Activated T-helper 9 cell treated with anti-CD3 and anti-CD28 coated beads, Interleukin-2, amount 50 U/mL, for 16 hours (primary cell): ENCODE measurements at regions not wholly inside any gene's neighbourhood (a gene's known extent, or its start where the extent isn't known, plus 50 kb on each side); places are given as distances from the start of the nearest gene placed in this dataset.

ENCODE experiments used
- DNase-seq: peaks from one replicate; pipeline ENCODE4 v3.0.0-alpha.2; 2020; ENCODE audit warnings: low read depth

GRCh38 chr6:45791211-45792168 is 224.2 kb downstream of the CLIC5 start:
- DNase-seq: no peak

GRCh38 chr6:45789238-45789637 is 226.4 kb downstream of the CLIC5 start:
- no peak for DNase-seq

GRCh38 chr6:45787384-45787783 is 228.3 kb downstream of the CLIC5 start:
- DNase-seq: no peak

- DNase-seq: no peak
These were observed 229.3 kb downstream of the CLIC5 start for GRCh38 chr6:45786355-45786781.

GRCh38 chr6:45784250-45784649 is 231.4 kb downstream of the CLIC5 start:
- no peak for DNase-seq

DNA sequence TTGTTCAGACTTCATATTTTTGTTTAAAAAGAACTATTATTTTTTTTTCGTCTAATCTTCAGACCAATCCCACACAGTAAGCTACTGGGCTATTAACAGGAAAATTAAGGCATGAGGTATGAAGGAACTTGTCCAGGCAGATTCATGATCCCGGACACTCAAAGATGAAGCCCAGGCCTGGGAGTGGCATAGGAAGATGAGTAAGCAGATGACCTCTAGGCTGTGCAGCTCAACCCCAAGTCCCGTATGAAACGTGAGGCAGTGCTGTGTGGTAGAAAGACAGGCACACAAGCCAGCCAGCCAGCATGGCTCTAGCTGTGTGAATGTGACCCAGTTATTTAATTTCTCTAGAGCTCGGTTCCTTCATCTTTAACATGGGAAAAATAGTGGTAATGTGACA is 231.9 kb downstream of the CLIC5 start:
- DNase-seq: no peak

DNA sequence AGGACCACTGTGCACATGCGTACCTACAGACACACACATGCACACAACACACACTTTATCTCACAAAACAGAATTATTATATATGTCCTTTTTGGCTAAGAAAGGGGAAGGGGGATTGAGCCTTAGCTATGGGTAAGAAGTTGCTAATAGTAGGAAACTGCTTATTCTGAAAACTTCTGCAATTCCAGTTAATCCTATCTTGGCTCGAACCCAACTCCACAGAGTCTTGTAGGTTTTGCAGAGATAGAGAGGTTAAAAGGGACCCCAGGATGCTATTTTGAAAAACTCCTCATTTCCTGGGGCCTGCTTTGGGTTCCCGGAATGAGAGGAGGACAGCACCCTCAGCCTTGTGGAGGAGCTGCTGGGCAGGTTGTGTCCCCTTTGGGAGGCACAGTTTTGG is 233.8 kb downstream of the CLIC5 start:
- DNase-seq: no peak

DNA sequence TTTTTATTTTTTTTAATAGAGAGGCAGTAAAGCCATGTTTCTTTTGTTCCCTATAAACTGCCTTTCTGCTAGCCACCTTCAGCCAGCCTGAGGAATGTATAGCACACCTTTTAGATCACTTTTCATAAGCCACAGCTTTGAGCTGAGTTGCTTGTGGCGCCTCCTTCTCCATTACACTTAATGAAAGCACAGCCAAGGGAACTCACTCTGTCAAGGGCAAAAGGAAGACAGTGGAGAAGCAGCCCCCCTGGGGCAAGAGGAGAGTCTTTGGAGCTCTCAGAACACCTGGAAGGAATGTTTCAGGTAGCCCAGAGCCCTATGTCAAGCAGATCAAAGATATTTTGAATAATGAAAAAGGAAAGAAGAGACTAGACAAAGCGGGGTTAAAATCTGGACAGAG is 235.1 kb downstream of the CLIC5 start:
- no peak for DNase-seq

DNA sequence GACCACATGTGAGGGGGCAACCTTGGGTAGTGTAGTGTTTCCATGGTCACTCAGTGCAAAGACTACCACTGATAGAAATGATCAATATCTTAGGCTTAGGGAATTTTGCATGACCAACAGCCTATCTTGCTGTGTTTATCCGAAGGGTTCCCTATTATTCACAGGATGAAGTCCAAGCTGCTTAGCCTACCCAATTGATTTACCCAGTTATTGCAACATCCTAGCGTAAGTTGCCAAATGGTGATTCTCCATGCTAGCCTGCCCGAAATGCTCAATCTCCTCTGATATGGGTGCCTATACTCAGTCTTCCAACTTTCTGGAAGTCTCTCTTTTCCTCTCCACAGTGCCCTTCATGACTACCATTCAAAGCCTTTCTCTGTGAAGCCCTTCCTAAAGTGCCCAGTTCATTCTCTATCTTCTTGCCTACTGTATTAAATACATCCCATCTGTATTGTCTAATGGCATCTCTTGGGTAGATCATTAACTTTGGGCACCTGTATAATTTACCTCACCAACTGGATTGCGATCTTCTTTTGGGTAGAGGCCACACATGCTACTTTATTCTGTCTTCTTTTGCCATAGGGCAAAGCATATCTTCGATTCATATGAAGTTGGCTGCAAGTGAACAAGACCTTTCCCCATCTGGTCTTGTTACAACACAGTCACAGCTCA is 240.5 kb downstream of the CLIC5 start:
- DNase-seq: no peak

DNA sequence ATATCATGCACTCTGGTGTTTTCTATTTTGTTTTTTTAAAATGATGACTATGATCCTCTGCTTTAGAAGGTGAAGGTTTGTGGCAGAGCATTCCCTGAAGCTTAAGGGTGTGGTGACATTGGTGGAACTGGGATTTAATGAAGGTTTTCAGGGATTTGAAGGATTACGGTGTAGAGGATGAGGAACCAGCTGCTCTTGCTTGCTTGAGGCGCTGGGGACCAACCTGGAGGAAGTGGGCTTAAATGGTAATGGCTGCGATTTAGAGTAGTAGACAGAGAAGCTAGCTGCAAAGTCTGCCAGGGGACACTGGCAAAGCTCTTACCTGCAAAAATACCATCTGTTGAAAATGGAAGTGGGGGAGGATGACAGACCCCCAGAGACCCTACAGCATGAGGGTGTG is 241.8 kb downstream of the CLIC5 start:
- no peak for DNase-seq

DNA sequence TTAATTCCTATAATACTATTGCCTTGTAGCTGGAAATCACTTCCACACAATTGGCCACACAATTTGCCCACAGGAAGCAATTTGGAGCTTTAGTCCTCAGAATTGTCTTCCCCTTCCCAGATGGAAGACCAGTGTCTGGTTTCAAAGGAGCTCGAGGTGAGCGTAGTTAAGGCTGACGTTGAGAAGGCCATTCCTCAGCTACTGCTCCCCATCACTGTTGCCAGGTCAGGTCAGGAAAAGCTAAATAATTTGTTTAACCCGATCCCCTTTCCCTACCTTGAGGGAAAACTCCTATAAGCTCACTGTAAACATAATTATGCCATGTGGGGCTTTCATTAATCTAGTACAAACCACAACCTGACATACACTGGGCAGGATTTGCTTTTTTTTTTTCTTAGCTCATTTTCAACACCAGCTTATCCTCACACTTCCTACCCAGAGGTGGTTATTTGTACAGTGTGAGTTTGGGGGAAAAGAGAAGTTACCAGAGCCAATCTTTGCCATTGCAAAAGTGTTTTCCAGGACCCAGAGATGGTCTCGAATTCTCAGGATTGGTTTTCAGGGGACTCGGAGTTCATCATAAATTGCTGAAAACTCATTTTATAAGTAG is 242.7 kb downstream of the CLIC5 start:
- no peak for DNase-seq

- no peak for DNase-seq
These were observed 243.6 kb downstream of the CLIC5 start for GRCh38 chr6:45772051-45772450.

GRCh38 chr6:45763281-45763680 is 252.4 kb downstream of the CLIC5 start:
- no peak for DNase-seq

DNA sequence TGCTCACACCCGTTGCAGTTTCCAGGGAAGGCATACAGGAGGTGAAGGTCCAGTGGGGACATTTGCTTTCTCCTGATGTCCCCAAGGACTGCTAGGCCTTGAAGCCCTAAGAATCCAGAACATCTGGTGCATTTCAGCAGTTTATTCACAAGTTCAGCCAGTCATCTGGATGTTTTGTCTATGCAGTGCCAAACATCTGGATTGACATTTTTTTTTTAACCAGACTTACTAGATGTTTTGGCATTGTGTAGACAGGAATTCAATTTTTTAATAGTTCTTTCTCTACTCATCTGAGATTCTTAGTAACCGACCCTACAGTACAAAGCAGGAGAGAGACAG is 256.2 kb downstream of the CLIC5 start:
- no peak for DNase-seq

- DNase-seq: no peak
These were observed 256.7 kb downstream of the CLIC5 start for GRCh38 chr6:45758787-45759471.

GRCh38 chr6:45757443-45758130 is 258.1 kb downstream of the CLIC5 start:
- no peak for DNase-seq

DNA sequence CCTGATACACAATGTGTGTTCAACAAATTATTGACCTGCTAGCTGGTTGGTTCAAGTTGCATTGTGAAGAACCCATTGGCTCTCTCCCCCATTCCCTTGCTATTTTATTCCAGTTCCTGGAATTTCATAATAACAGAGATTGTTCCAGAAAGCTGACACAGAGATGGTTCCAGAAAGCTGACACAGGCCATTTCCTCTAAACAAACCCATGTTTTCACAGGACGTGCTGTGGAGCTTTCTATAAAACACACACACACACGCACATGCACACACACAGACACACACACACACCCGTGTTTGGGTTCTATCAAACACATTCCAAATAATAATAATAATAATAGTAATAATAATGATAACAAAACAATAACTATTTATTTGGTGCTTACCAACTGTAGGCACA is 259.1 kb downstream of the CLIC5 start:
- no peak for DNase-seq

- no peak for DNase-seq
These were observed 261.2 kb downstream of the CLIC5 start for GRCh38 chr6:45754432-45754831.

DNA sequence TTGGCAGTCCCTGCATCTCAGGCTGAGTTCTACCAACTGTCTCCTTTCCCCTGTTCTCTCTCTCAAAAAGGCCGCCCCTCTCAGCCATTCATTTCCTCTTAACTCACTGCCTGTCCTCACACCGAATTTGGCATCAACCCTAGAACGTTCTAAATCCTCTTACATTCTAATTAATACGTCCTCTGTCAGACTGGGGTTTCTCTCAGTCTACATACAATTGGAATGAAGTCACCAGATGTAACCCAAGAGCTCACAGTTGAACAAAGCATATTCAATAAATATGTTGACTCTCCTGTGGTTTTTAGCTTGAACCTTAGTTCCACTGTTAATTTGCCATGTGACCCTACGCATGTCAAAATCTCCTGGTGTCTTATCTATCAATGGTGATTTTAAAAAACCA is 269.6 kb downstream of the CLIC5 start:
- DNase-seq: no peak

DNA sequence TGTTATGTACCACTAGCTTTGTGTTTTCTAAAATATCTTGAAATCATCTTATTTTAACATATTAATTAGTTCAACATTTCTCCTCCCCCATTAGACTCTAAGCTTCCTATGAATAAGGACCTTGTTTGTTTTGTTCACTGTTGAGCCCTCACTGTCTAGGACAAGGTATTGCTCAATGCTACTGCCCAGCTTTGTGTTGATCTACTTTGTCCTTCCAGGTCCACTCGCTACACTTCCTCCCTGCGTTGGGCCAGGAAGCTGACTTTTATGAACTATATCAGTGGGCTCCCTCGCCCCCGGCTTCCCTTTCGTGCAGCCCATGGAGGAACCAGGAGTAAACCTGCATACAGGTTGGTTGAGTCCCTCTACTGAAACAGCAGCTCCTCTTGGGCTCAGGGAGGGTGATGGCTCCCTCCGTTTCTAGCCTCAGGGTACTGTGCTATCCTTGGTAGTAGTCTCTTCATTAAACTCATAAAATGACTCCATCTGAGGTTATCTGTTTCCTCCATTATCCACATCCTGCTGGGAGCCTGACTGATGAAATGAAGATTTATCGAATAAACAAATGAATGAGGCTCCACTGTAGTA is 272.5 kb downstream of the CLIC5 start:
- no peak for DNase-seq

DNA sequence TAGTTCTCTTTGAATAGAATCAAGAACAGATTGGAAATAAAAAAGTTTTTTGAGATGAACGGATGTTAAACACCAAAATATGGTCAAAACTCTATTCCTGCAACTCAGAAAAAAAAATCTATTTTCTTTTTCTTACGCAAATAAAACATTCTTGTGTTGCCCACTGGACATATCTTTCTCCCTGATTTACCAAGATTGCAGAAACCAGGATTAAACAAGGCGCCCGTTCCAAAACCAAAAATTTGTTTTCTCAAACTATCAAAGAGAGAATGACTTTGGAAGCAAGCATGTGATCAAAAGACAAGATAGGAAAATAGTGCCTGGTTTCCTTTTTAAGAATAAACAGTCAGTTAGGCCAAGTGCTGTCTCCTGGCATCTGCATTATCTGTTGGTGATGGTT is 273.1 kb downstream of the CLIC5 start:
- no peak for DNase-seq
